GM20431 (cell line): ENCODE measurements at regions not wholly inside any gene's neighbourhood (a gene's known extent, or its start where the extent isn't known, plus 50 kb on each side); places are given as distances from the start of the nearest gene placed in this dataset.

Source experiments
- in situ Hi-C: fragments of 300-500 bp; cut with MseI, MboI; formaldehyde crosslinking; loops from one replicate; pipeline ENCODE4 v1.15.0; 2020; ENCODE audit warnings: low sequenced_read_pairs; ENCODE audit not compliant: unreplicated experiment

GRCh38 chr1:204814166-204814884 lies 56.3 kb upstream of the NFASC start:
- in situ Hi-C loops: no loop called here

GRCh38 chr1:204817341-204817740 lies 53.3 kb upstream of the NFASC start:
- in situ Hi-C loops: no loop called here

- in situ Hi-C loops: no loop called here
Measured at GRCh38 chr1:204818998-204819397, 51.7 kb upstream of the NFASC start.

GRCh38 chr1:204819495-204819894 lies 51.2 kb upstream of the NFASC start:
- in situ Hi-C loops: no loop called here
